Inferior parietal cortex (tissue), 1 donor: ENCODE measurements at regions not wholly inside any gene's neighbourhood (a gene's known extent, or its start where the extent isn't known, plus 50 kb on each side); places are given as distances from the start of the nearest gene placed in this dataset.

Source experiments
- DNase-seq: peaks from one replicate; pipeline ENCODE4 v3.0.0-alpha.2; 2016; ENCODE audit errors: extremely low spot score

DNA sequence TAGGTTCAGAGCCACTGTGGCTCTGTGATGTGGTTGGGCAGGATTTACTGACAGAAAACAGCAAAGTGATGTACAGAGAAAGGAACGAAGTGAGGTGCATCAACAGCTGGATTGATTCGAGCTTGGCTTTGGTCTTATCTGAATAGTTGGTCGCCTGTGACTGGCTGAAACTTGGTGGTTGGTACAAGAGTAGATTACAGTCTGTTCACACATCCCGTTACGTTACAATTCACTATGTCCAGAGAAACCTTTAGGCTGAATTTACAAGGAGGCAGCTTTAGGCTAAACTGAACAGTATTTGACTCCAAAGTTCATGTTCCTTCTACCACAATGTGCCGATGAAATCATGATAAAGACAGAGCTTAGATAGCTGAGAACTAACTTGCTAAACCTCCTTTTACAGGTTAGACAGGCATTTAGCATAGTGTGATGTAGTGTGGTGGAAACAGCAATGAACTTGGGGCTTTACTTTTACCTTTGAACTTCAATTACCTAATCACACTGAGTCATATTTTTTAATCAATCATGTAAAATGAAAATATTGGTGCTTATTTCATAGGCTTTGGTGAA lies 210.2 kb upstream of the PUM3 start:
- no peak for DNase-seq

DNA sequence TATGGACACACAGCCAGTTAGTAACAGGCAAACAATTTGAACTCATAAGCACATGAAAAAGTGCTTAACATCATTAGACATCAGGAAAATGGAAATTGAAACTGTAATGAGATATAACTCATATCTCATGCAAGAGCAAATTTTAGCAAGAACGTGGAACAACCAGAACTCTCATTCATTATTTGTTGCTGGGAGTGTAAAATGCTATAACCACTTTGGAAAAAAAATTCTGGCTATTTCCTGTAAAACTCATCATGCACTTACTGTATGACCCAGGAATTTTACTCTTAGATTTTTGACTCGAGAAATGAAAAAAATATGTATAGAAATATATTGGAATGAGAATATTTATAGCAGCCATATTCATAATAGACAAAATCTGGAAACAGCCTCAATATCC lies 205.7 kb upstream of the PUM3 start:
- DNase-seq = no peak

GRCh38 chr9:3047912-3048311 lies 204.0 kb upstream of the PUM3 start:
- DNase-seq = no peak

DNA sequence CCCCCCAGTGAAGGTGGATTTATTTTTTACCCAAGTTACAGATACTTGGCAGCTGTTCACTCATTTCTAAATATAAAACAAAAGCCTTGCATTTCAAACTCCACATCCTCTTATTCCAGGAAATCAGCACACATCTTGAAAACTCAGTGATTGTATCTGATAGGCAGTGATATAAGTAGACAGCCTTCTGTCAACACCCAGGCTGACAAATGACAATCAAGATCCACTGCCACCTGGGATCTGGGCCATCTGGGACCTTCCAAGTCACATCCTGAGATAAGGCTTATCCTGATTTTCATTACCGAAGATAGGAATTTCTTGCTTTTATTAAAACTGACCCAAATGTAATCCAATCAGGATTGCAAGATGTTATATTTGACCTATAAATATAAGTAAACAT lies 201.3 kb upstream of the PUM3 start:
- no peak for DNase-seq

DNA sequence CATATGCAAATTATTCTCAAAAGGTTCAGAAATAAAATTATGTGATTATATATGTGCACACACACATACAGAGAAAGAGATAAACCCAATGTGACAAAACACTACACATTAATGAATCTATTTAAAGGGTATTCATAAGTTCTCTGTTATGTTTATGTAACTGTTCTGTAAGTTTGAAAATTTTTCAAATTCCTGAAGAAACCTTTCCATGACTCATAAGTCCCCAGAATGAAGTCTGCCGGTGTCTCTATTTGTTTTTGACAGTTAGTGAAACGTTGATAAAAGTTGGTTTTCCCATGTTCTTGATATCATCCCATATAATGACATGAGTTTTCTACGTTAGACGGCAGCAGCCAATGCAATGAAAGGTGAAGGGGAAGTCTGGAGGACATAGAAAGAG lies 199.5 kb upstream of the PUM3 start:
- peak; percentile 11 for DNase-seq

DNA sequence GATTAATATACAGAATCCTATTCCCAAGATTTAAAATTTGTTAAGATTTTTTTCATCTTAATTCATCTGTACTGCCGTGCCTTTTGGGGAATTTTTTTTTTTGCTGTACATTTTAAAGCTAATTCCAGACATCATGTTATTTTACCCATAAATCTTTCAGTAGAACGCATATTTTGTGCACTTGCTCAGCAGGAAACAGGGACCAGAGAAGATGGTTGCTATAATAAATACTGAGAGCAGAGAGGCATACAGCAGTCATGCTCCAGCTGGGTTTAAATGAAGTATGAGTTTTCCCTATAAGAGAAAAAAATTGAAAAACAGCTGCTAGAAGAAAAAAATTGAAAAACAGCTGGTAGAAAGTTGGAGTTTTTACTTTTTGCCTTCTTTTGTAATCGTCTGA lies 196.9 kb upstream of the PUM3 start:
- DNase-seq = no peak

DNA sequence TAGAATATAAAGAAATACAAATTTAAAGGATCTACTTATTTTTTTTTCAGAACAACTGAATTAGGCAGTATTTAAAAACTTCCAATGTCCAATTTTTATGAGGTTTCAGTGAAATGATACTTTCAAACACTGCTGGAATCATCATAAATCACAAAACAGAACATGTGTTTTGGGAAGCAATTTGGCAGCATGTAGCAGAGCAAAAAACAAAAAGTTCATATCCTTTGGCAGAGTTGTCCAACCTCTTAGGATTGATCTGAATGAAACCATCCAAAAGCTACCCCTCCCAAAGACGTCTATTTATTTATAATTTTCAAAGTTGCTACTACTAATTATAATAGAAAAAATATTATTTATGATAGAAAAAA lies 192.4 kb upstream of the PUM3 start:
- DNase-seq = no peak

DNA sequence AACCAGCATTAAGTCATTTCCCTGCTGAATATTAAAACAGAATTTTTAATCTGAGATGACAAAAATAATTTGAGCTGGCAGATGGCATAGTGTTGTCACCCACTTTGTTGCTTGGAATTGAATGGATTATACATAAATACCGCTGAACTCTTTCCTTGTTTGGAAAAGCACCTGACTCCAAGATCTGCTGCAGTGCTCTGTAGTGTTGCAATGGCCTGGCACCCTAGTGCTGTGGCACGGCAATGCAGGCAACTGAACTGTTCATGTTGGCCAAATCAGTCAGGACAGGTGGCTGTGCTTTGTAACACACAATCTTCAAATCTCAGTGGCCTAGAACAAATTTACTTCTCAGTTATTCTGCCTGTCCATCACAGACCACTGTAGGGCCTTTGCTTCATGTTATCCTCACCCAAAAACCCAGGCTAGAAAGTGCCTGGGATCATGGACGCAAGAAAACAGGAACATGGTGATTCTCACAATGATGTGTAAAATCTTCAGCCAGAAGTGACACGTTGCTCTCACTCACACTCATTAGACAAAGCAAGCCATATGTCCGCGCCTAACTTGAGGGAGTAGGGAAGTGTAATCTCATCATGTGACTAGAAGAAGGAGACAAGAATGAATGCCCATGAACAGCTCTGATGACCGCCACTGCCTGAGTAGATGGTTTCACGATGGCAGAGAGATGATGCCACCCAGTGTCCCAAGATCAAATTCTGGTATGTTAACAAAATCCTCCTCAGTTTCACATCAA lies 191.9 kb upstream of the PUM3 start:
- DNase-seq = no peak

GRCh38 chr9:3032898-3033297 lies 189.0 kb upstream of the PUM3 start:
- no peak for DNase-seq

GRCh38 chr9:3028535-3028934 lies 184.6 kb upstream of the PUM3 start:
- no peak for DNase-seq

DNA sequence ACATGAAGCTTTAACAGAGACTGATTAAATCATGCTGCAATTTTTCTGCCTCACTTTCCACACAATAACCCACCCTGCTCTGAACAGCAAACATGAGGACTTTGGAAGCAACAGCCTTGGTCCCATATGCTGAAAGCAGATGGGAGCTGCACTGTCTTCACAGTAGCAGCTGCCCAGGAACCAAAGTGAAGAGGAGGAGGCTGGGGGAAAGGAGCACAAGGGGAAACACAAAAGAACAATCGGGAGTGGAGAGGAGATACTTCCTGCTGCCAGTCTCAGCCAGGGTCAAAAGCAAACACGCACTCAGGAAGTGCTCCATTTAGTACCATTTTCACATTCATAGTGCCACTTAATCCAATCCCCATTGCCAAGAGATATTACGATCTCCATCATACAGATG lies 183.3 kb upstream of the PUM3 start:
- DNase-seq = no peak

- no peak for DNase-seq
Observed at GRCh38 chr9:3023449-3023848, 179.6 kb upstream of the PUM3 start.

DNA sequence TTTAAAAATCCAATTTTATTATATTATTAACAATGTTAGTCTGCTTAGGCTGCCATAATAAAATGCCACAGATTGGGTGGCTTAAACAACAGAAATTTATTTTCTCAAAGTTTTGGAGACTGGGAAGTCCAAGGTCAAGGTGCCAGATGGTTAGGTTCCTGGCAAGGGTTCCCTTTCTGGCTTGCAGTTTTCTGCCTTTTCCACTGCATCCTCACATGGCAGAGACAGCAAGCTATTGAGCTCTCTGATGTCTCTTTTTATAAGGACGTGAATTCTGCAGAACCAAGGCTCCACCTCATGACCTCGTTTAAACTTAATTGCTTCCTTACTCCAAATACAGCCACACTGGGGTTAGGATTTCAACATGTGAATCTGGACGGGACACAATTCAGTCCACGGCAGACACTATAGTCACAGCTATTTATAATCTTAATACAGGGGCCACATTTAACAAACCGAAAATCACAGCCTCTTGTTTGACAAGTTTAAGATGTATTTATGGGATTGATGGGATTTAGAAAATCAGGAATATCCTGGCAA lies 174.9 kb upstream of the PUM3 start:
- DNase-seq = no peak

DNA sequence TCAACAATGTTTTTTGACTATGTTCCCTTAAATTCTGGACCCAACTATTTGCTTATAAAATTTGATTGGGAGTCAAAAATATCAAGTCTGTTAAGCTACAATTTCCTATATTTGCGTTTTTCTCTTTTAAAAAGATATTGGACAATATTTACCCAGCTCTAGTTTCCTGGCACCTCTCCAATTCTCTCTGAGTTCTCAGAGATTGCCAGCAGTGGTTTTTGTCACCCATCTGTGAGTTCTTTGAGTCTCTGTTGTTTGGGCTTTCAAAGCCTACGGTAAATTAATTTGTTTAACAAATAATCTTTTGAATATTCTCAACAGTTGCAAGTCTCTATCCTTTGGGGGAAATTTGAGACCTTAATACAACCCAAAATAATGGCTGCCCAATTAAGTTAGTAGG lies 174.2 kb upstream of the PUM3 start:
- no peak for DNase-seq

GRCh38 chr9:3014178-3014577 lies 170.3 kb upstream of the PUM3 start:
- no peak for DNase-seq

DNA sequence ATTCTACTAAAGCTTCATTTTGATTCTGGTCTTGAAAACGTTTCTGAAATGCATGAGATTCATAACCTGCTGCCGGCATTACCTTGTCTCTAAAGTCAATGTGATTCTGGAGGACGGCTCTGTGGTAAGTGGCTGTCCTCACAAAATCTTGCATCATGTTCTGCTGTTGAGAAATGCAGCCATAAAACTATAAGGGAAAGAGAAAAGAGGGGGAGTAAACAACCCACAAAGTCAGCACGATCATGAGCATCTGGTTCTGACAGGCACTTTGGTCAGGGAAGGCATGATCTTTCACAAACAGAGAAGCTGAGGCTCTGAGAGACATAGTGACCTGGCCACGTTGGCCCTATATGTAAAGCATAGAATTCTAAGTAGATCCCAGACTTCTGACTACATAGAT lies 168.9 kb upstream of the PUM3 start:
- DNase-seq = no peak

DNA sequence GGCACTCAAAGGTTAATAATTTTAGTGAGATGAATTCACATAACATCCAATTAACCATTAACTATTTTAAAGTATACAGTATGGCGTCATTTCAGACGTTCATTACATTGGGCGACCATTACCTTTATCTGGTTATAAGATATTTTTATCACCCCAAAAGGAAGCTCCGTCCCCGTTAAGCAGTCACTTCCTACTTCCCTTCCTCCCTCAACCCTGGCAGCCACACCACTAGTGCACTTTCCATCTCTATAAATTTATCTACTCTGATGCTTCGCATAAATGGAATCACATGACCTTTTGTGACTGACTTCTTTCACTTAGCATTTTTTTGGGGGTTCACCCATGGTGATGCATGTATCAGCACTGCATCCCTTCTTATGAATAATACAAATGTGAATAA lies 168.3 kb upstream of the PUM3 start:
- DNase-seq = no peak

- no peak for DNase-seq
Observed at GRCh38 chr9:3008091-3008490, 164.2 kb upstream of the PUM3 start.

DNA sequence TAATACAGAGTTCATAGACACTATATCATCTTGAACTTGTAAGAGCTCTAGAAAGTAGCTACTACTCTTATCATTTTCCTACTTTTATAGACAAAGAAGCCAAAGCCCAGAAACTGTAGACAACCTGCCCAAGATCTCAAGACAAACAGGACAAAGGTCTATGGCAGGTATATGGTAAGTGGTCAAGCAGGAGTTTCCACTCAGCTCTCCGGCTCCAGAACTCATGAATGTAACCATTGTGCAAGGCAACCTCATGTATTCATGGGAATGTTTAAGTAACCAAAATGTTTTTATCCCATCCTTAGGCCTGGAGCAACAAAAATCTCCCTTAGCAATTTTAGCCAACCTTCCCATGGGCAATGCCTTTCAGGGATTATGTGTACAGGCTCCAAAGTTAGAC lies 163.4 kb upstream of the PUM3 start:
- DNase-seq = no peak

- DNase-seq = no peak
Observed at GRCh38 chr9:3006851-3007250, 163.0 kb upstream of the PUM3 start.

GRCh38 chr9:3004572-3004971 lies 160.7 kb upstream of the PUM3 start:
- no peak for DNase-seq

GRCh38 chr9:3001311-3001710 lies 157.4 kb upstream of the PUM3 start:
- DNase-seq = no peak

DNA sequence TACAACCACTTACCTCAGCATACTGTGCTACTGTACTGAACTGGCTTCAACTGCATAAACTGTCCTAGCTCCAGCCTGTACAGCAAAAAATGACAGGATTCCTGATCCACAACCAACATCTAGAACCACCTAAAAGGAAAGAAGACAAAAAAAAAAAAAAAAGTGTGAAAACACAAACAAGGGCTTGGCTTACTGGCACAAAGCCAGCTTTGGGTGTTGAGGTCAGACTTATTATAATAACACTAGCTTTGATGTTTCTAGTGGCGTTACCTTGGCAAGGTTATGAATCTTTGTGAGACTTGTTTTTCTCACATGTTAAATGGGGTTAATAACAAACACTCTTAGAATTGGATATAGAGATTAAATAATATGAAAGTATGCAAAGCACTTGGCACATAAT lies 148.5 kb upstream of the PUM3 start:
- no peak for DNase-seq

- no peak for DNase-seq
Observed at GRCh38 chr9:2991292-2991691, 147.4 kb upstream of the PUM3 start.
